HEK293 (cell line): ENCODE measurements at regions not wholly inside any gene's neighbourhood (a gene's known extent, or its start where the extent isn't known, plus 50 kb on each side); places are given as distances from the start of the nearest gene placed in this dataset.

Experiments used
- CTCF ChIA-PET: fragments of 350-600 bp; formaldehyde crosslinking; extraction: SDS; loops from one replicate; lab custom pipeline; 2021; ENCODE audit warnings: antibody characterized with exemption; lab: Yijun Ruan, JAX
- POLR2A ChIA-PET: fragments of 300-600 bp; formaldehyde crosslinking; extraction: SDS; loops from one replicate; lab custom pipeline; 2020; ENCODE audit warnings: antibody characterized with exemption, inconsistent platforms; lab: Yijun Ruan, JAX
- H3K27ac ChIP-seq: fragments of 200-500 bp; sonication (Bioruptor generic); 2 replicates; pipeline ENCODE4 v1.5.1; 2014; ENCODE audit warnings: low read depth, low read length, control low read depth, inconsistent platforms; ENCODE audit errors: extremely low read depth
- H3K36me3 ChIP-seq, 2 experiments: fragments of 200-500 bp in 1 of 2; sonication (Bioruptor generic) in 1 of 2; 1 replicate in 1 of 2; 2 replicates in 1 of 2; pipeline ENCODE4 v1.5.1; 2014 to 2017; ENCODE audit warnings: inconsistent platforms in 2 of 2, low read length in 2 of 2; ENCODE audit not compliant: control insufficient read depth in 2 of 2, insufficient read depth in 1 of 2
- H3K4me1 ChIP-seq: fragments of 200-500 bp; sonication (Bioruptor generic); 2 replicates; pipeline ENCODE4 v1.5.1; 2014; ENCODE audit warnings: mild to moderate bottlenecking, low read length, inconsistent platforms; ENCODE audit not compliant: control insufficient read depth, insufficient read depth
- H3K4me3 ChIP-seq: 2 replicates; pipeline ENCODE4 v1.5.1; 2011; ENCODE audit warnings: low read depth, mild to moderate bottlenecking, control low read depth, low read length, moderate library complexity
- H3K9me3 ChIP-seq: fragments of 200-500 bp; sonication (Bioruptor generic); 2 replicates; pipeline ENCODE4 v1.5.1; 2014; ENCODE audit warnings: low read depth, low read length, inconsistent platforms; ENCODE audit not compliant: control insufficient read depth, insufficient read depth
- BCL6B ChIP-seq: fragments of 450-650 bp; formaldehyde crosslinking; IDR thresholded peaks from 2 replicates; pipeline ENCODE4 v1.5.1; 2017; ENCODE audit warnings: missing biosample characterization, missing genetic modification characterization
- GLIS2 ChIP-seq: fragments of 450-650 bp; formaldehyde crosslinking; IDR thresholded peaks from 2 replicates; pipeline ENCODE4 v1.5.1; 2016; ENCODE audit warnings: missing biosample characterization, missing genetic modification characterization
- KLF9 ChIP-seq: fragments of 450-650 bp; formaldehyde crosslinking; IDR thresholded peaks from 2 replicates; pipeline ENCODE4 v1.5.1; 2016; ENCODE audit warnings: missing biosample characterization, missing genetic modification characterization, low read depth
- PATZ1 ChIP-seq: fragments of 450-650 bp; formaldehyde crosslinking; IDR thresholded peaks from 2 replicates; pipeline ENCODE4 v1.5.1; 2016; ENCODE audit warnings: missing biosample characterization, missing genetic modification characterization
- SCRT1 ChIP-seq: fragments of 450-650 bp; formaldehyde crosslinking; IDR thresholded peaks from 2 replicates; pipeline ENCODE4 v1.5.1; 2016; ENCODE audit warnings: missing biosample characterization, missing genetic modification characterization, borderline replicate concordance
- TRIM28 ChIP-seq: IDR thresholded peaks from 2 replicates; pipeline ENCODE4 v1.6.1; 2011; ENCODE audit warnings: low read length, control low read depth, borderline replicate concordance
- ZFP3 ChIP-seq: fragments of 450-650 bp; formaldehyde crosslinking; IDR thresholded peaks from 2 replicates; pipeline ENCODE4 v1.5.1; 2016; ENCODE audit warnings: low read depth, missing biosample characterization, missing genetic modification characterization
- ZNF138 ChIP-seq: fragments of 450-650 bp; formaldehyde crosslinking; IDR thresholded peaks from 2 replicates; pipeline ENCODE4 v1.5.1; 2016; ENCODE audit warnings: missing biosample characterization, missing genetic modification characterization, borderline replicate concordance
- ZNF140 ChIP-seq: fragments of 450-650 bp; formaldehyde crosslinking; IDR thresholded peaks from 2 replicates; pipeline ENCODE4 v1.5.1; 2016; ENCODE audit warnings: missing biosample characterization, missing genetic modification characterization
- ZNF146 ChIP-seq: fragments of 450-650 bp; formaldehyde crosslinking; IDR thresholded peaks from 2 replicates; pipeline ENCODE4 v1.5.1; 2016; ENCODE audit warnings: missing biosample characterization, missing genetic modification characterization
- ZNF155 ChIP-seq: fragments of 450-650 bp; formaldehyde crosslinking; IDR thresholded peaks from 2 replicates; pipeline ENCODE4 v1.5.1; 2016; ENCODE audit warnings: missing biosample characterization, missing genetic modification characterization
- ZNF18 ChIP-seq: fragments of 450-650 bp; formaldehyde crosslinking; IDR thresholded peaks from 2 replicates; pipeline ENCODE4 v1.5.1; 2016; ENCODE audit warnings: missing biosample characterization, missing genetic modification characterization
- ZNF202 ChIP-seq: fragments of 450-650 bp; formaldehyde crosslinking; IDR thresholded peaks from 2 replicates; pipeline ENCODE4 v1.5.1; 2016; ENCODE audit warnings: missing biosample characterization, missing genetic modification characterization, borderline replicate concordance
- ZNF221 ChIP-seq: fragments of 450-650 bp; formaldehyde crosslinking; IDR thresholded peaks from 2 replicates; pipeline ENCODE4 v1.5.1; 2017; ENCODE audit warnings: missing biosample characterization, missing genetic modification characterization, borderline replicate concordance
- ZNF335 ChIP-seq: fragments of 450-650 bp; formaldehyde crosslinking; conservative IDR thresholded peaks from 2 replicates; pipeline ENCODE4 v1.5.1; 2016; ENCODE audit warnings: missing biosample characterization, missing genetic modification characterization
- ZNF626 ChIP-seq: fragments of 450-650 bp; sonication (Bioruptor Pico); formaldehyde crosslinking; IDR thresholded peaks from 2 replicates; pipeline ENCODE4 v1.5.1; 2018; ENCODE audit warnings: missing biosample characterization, missing genetic modification characterization, inconsistent platforms
- ZNF677 ChIP-seq: fragments of 450-650 bp; IDR thresholded peaks from 2 replicates; pipeline ENCODE4 v1.5.0; 2018; ENCODE audit warnings: missing biosample characterization, mild to moderate bottlenecking, missing genetic modification characterization, moderate library complexity
- ZNF768 ChIP-seq: fragments of 450-650 bp; formaldehyde crosslinking; IDR thresholded peaks from 2 replicates; pipeline ENCODE4 v1.5.1; 2018; ENCODE audit warnings: missing biosample characterization, mild to moderate bottlenecking, missing genetic modification characterization

- Histone ChIP-seq H3K4me3 (no peak overlapping the region), H3K4me1 (peaks cover 3% of the 10 kb centered on the region; the same call in 1 of the 2 replicates), H3K27ac (no peak overlapping the region), H3K9me3 (no peaks in the 10 kb centered on the region), H3K36me3 (no peaks in the 10 kb centered on the region)
- TF ChIP-seq KLF9 (tag by site-specific recombination): no peak
- no peak for TF ChIP-seq ZNF140 (tag by site-specific recombination)
- TF ChIP-seq BCL6B (tag by site-specific recombination): no peak
- TF ChIP-seq ZFP3 (tag by site-specific recombination): no peak
- no peak for TF ChIP-seq SCRT1 (tag by site-specific recombination)
- TF ChIP-seq ZNF626 (tag by site-specific recombination): no peak
- TF ChIP-seq GLIS2 (tag by site-specific recombination): no peak
- TF ChIP-seq ZNF202: no peak
- no peak for TF ChIP-seq ZNF221 (tag by site-specific recombination)
- TF ChIP-seq ZNF138 (tag by site-specific recombination): no peak
- TF ChIP-seq ZNF146 (tag by site-specific recombination): no peak
- no peak for TF ChIP-seq ZNF155 (tag by site-specific recombination)
- TF ChIP-seq ZNF18 (tag by site-specific recombination): no peak
- no peak for TF ChIP-seq ZNF677
- ChIA-PET POLR2A (no interaction called here), CTCF (interaction anchor here (0.5 to 2.7 kb wide), 4 partner anchors 44 to 393 kb away, joined by 3 to 11 read pairs (median 4); no protein-coding TSS in a partner anchor)
Observed at GRCh38 chr4:138915756-138916155, 99.8 kb upstream of the NOCT start.

- Histone ChIP-seq H3K9me3 (no peaks in the 10 kb centered on the region), H3K27ac (no peak overlapping the region), H3K36me3 (no peaks in the 10 kb centered on the region), H3K4me1 (peaks cover 3% of the 10 kb centered on the region; the same call in 1 of the 2 replicates), H3K4me3 (no peak overlapping the region)
- POLR2A ChIA-PET: no interaction called here
- TF ChIP-seq TRIM28: 0 out of 2 replicates have a peak, but pooled peaks have one; percentile 8
- 0 out of 2 replicates have a peak, but pooled peaks have one; percentile 15 for TF ChIP-seq ZNF335
- TF ChIP-seq ZNF768 (tag by site-specific recombination): 0 out of 2 replicates have a peak, but pooled peaks have one; percentile 9
- no peak for TF ChIP-seq PATZ1 (tag by site-specific recombination)
- CTCF ChIA-PET: interaction anchor here (1.1 kb wide), 1 partner anchor 42 kb away, joined by 3 read pairs; no protein-coding TSS in a partner anchor
Observed at GRCh38 chr4:138912704-138913340, 102.8 kb upstream of the NOCT start.
